Progenitor cell of endocrine pancreas (in vitro differentiated cells): ENCODE measurements at regions not wholly inside any gene's neighbourhood (a gene's known extent, or its start where the extent isn't known, plus 50 kb on each side); places are given as distances from the start of the nearest gene placed in this dataset.

ENCODE experiments used
- DNase-seq: peaks from one replicate; pipeline ENCODE4 v3.0.0; 2021; ENCODE audit warnings: low spot score; ENCODE audit not compliant: unreplicated experiment
- H3K27ac Mint-ChIP-seq: 2 replicates; pipeline ENCODE4 v1.8.0; 2021; ENCODE audit warnings: mild to moderate bottlenecking, moderate library complexity, mixed read lengths
- H3K27me3 Mint-ChIP-seq: 2 replicates; pipeline ENCODE4 v1.8.0; 2021; ENCODE audit warnings: mixed read lengths
- H3K36me3 Mint-ChIP-seq: 2 replicates; pipeline ENCODE4 v1.8.0; 2022; ENCODE audit warnings: mixed read lengths; ENCODE audit not compliant: insufficient read depth
- H3K4me1 Mint-ChIP-seq: 2 replicates; pipeline ENCODE4 v1.8.0; 2021; ENCODE audit warnings: low read depth, mixed read lengths
- H3K4me3 Mint-ChIP-seq: 2 replicates; pipeline ENCODE4 v1.8.0; 2021; ENCODE audit warnings: low read depth, mild to moderate bottlenecking, moderate library complexity, mixed read lengths
- H3K9me3 Mint-ChIP-seq: 2 replicates; pipeline ENCODE4 v1.8.0; 2021; ENCODE audit warnings: low read depth, mixed read lengths
- CTCF ChIP-seq: fragments of 200-600 bp; sonication (generic); IDR thresholded peaks from one replicate; pipeline ENCODE4 v1.5.0; 2021; ENCODE audit warnings: antibody characterized with exemption, mild to moderate bottlenecking; ENCODE audit not compliant: unreplicated experiment

- Mint-ChIP-seq H3K27me3 (peaks cover 4% of the 10 kb centered on the region), H3K4me1 (peaks cover 10% of the 10 kb centered on the region), H3K9me3 (peaks cover 7% of the 10 kb centered on the region), H3K36me3 (no peaks in the 10 kb centered on the region), H3K27ac (no peak overlapping the region), H3K4me3 (no peak overlapping the region)
- TF ChIP-seq CTCF: no peak
- DNase-seq: no peak
Measured at GRCh38 chr13:106078191-106078590, 457.3 kb downstream of the EFNB2 start.

- peaks cover 7% of the 10 kb centered on the region for H3K9me3 Mint-ChIP-seq
- no peak overlapping the region for H3K27ac Mint-ChIP-seq
- H3K4me1 Mint-ChIP-seq: peaks cover 10% of the 10 kb centered on the region
- H3K27me3 Mint-ChIP-seq: peaks cover 4% of the 10 kb centered on the region
- no peak for TF ChIP-seq CTCF
- H3K36me3 Mint-ChIP-seq: no peaks in the 10 kb centered on the region
- no peak for DNase-seq
- no peak overlapping the region for H3K4me3 Mint-ChIP-seq
Measured at GRCh38 chr13:106077017-106077416, 458.4 kb downstream of the EFNB2 start.

GRCh38 chr13:106072014-106072413 is 463.4 kb downstream of the EFNB2 start:
- peaks cover 4% of the 10 kb centered on the region for H3K27me3 Mint-ChIP-seq

GRCh38 chr13:106063591-106064313 is 471.7 kb downstream of the EFNB2 start:
- TF ChIP-seq CTCF: no peak
- H3K27me3 Mint-ChIP-seq: no peaks in the 10 kb centered on the region
- no peaks in the 10 kb centered on the region for H3K9me3 Mint-ChIP-seq
- H3K4me3 Mint-ChIP-seq: no peak overlapping the region
- H3K4me1 Mint-ChIP-seq: peaks cover 6% of the 10 kb centered on the region
- DNase-seq: no peak
- no peaks in the 10 kb centered on the region for H3K36me3 Mint-ChIP-seq
- no peak overlapping the region for H3K27ac Mint-ChIP-seq

More at GRCh38 chr13:106072014-106072413, 463.4 kb downstream of the EFNB2 start:
- Mint-ChIP-seq H3K9me3 (no peaks in the 10 kb centered on the region), H3K36me3 (no peaks in the 10 kb centered on the region), H3K4me3 (no peak overlapping the region), H3K27ac (no peak overlapping the region), H3K4me1 (peaks cover 6% of the 10 kb centered on the region)
- no peak for TF ChIP-seq CTCF
- no peak for DNase-seq

- no peak for TF ChIP-seq CTCF
- Mint-ChIP-seq H3K4me3 (no peak overlapping the region), H3K9me3 (no peaks in the 10 kb centered on the region), H3K27ac (no peak overlapping the region), H3K36me3 (no peaks in the 10 kb centered on the region), H3K27me3 (no peaks in the 10 kb centered on the region), H3K4me1 (no peaks in the 10 kb centered on the region)
- DNase-seq: no peak
Measured at GRCh38 chr13:106061781-106062180, 473.7 kb downstream of the EFNB2 start.
